Stimulated activated CD4-positive, alpha-beta T cell treated with anti-CD3 and anti-CD28 coated beads, Interleukin-12 subunit alpha, Interleukin-12 subunit beta, amount 100 ng/mL, for 4 hours (primary cell): ENCODE measurements at regions not wholly inside any gene's neighbourhood (a gene's known extent, or its start where the extent isn't known, plus 50 kb on each side); places are given as distances from the start of the nearest gene placed in this dataset.
A peak's percentile ranks its signal among the peaks of the same experiment; 100 is the strongest.
"Not testable (repeated sequence)": the region's sequence is repeated elsewhere in the genome, so short reads cannot be mapped to it uniquely, and the experiment has no call there.

Experiments
- DNase-seq: peaks from one replicate; pipeline ENCODE4 v3.0.0-alpha.2; 2020

GRCh38 chr10:42351745-42352144 lies 286.6 kb downstream of the ZNF33B start:
- no peak for DNase-seq

- DNase-seq, result not testable (repeated sequence)
Measured at GRCh38 chr10:42336593-42337337, 301.6 kb downstream of the ZNF33B start.

DNA sequence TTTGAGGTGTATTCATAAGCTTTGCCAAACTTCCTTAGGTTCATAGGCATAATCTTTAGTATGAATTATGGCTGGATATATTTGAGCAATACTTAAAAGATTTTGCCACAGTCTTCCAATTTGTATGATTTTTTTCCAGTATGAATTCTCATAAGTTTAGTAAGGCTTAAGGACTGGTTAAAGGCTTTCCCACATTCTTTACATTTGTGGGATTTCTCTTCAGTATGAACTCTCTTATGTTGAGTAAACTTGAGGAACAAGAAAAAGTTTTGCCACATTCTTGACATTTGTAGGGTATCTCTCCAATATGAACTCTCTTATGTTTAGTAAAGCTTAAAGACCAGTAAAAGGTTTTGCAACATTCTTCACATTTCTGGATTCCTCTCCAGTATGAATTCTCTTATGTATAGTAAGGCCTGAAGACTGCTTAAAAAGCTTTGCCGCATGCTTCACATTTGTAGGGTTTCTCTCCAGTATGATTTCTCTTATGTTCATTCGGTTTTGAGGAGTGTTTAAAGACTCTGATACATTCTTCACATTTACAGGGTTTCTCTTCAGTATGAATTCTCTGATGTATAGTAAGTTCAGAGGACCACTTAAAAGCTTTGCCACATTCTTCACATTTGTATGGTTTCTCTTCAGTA lies 302.6 kb downstream of the ZNF33B start:
- DNase-seq, result not testable (repeated sequence)

GRCh38 chr10:42304341-42304740 lies 334.0 kb downstream of the ZNF33B start:
- DNase-seq, result no peak

DNA sequence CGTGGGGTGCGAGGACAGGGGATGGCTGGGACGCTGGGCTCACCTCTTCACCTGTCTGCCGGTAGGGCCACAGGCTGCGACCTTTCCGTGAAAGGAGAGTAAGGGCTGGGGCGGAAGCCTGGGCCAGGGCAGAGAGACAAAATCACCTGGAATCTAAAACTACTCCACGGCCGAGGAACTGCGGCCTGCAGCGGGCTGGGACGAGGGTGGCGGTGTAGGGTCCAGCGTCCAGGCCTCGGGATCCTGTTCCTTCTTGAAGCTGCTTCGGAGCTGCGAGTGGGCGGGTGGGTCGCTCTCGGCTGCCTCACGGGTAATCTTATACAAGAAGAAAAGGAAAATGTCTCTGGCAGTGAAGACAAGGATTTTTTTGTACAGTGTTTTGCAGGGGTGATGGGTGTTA lies 356.5 kb downstream of the ZNF33B start:
- DNase-seq, result not testable (repeated sequence)

- not testable (repeated sequence) for DNase-seq
Measured at GRCh38 chr10:42269788-42270187, 368.6 kb downstream of the ZNF33B start.

GRCh38 chr10:42263259-42263658 lies 375.1 kb downstream of the ZNF33B start:
- DNase-seq, result not testable (repeated sequence)

DNA sequence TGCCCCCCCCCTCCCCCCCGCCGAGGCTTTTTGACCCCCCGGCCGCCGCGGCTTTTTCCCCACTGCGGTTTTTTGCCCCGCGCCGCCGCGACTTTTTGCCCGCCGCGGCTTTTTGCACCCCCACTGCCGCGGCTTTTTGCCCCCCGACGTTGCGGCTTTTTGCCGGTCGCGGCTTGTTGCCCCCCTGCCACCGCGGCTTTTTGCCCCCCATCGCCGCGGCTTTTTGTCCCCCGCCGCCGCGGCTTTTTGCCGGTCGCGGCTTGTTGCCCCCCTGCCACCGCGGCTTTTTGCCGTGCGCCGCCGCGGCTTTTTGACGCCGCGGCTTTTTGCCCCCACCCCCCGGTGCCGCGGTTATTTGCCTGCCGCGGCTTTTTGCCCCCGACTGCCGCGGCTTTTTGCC lies 395.4 kb downstream of the ZNF33B start:
- not testable (repeated sequence) for DNase-seq

- DNase-seq, result no peak
Measured at GRCh38 chr10:42242135-42242805, 396.1 kb downstream of the ZNF33B start.

DNA sequence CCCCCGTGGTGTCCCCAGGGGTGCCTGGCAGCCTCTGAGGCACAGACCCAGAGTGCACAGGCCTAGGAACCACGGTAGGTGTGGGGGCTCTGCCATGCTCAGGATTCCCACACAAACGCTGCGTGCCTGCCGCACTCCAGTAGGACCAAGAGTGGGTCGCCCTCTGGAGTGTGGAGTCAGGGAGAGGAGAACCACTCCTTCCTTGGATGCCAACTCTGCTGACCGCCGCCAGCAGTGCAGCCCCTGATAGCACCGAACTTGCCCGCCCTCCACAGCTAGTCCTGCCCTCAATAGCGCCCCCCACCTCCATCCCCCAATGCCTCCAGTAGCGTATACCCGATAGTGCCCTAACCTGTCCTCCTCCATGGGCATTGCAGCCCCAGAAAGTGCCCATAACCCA lies 402.0 kb downstream of the ZNF33B start:
- DNase-seq, result not testable (repeated sequence)

- not testable (repeated sequence) for DNase-seq
Measured at GRCh38 chr10:42235736-42236135, 402.6 kb downstream of the ZNF33B start.

GRCh38 chr10:42235241-42235640 lies 403.1 kb downstream of the ZNF33B start:
- DNase-seq, result not testable (repeated sequence)

DNA sequence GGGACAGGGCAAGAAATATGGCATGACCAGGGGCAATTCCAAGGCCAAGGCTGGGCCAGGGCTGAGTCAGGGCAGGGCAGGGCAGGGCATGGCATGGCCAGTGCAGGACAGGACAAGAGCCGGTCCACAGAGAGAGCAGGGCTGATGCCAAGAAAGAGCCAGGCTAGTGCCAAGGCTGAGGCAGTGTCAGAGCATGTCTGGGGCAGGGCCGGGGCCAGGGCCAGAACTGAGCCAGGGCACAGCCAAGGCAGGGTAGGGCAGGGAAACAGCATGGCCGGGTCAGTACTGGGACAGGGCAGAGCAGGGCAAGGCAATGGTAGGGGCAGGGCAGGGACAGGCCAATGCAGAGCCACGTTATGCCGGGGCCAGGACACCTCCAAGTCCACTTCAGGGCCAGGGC lies 403.9 kb downstream of the ZNF33B start:
- not testable (repeated sequence) for DNase-seq

DNA sequence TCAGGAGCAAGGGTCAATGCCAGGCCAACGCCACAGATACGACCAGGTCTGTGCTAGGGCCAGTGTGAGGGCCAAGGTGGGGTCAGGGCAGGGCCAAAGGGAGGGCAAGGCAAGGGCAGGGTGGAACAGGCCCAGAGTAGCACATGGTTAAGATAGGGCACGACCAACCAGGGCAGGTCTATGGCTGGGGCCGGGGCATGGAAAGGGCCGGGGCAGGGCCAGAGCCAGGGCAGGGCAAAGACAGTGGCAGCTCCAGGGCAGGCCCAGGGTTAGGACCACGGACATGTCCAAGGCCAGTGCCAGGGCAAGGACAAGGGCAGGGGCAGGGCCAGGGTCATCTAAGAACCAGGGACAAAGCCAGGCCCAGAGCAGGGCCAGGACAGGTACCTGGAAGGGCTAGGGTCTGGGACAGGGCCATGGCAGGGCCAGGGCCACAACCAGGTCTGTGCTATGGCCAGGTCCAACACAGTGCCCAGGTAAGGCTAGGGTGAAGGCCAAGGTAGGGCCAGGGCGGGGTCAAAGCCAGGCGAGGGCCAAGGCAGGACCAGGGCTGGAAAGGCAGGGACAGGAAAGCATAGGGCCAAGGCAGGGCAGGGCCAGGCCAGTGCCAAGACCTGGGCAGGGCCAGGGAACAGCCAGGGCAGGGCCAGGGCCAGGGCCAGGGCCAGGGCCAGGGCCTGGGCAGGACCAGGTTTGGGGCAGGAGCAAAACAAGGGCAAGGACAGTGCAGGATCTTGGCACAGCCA lies 404.7 kb downstream of the ZNF33B start:
- DNase-seq, result not testable (repeated sequence)

- DNase-seq, result not testable (repeated sequence)
Measured at GRCh38 chr10:42232955-42233354, 405.4 kb downstream of the ZNF33B start.

GRCh38 chr10:42230812-42231211 lies 407.6 kb downstream of the ZNF33B start:
- not testable (repeated sequence) for DNase-seq

GRCh38 chr10:42230115-42230514 lies 408.3 kb downstream of the ZNF33B start:
- DNase-seq, result not testable (repeated sequence)

DNA sequence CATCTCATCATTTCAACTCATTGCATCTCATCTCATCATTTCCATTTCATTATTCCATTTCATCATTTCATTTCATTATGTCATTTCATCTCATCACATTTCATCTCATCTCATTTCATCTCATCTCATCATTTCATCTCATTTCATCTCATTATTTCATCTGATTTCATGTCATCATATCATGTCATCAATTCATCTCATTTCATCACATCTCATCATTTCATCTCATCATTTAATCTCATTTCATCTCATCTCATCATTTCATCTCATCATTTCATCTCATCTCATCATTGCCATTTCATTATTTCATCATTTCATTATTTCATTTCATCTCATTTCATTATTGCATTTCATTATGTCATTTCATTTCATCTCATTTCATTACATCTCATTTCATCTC lies 410.5 kb downstream of the ZNF33B start:
- not testable (repeated sequence) for DNase-seq

- DNase-seq, result not testable (repeated sequence)
Measured at GRCh38 chr10:42193588-42193987, 444.8 kb downstream of the ZNF33B start.

- DNase-seq, result peak; percentile 29
Measured at GRCh38 chr10:42192450-42192849, 445.9 kb downstream of the ZNF33B start.

GRCh38 chr10:42187501-42188195 lies 450.7 kb downstream of the ZNF33B start:
- not testable (repeated sequence) for DNase-seq
